KMS-11 (cell line): ENCODE measurements at regions not wholly inside any gene's neighbourhood (a gene's known extent, or its start where the extent isn't known, plus 50 kb on each side); places are given as distances from the start of the nearest gene placed in this dataset.

Experiments
- H2AFZ ChIP-seq: fragments of 200-600 bp; sonication (generic); 2 replicates; pipeline ENCODE4 v1.6.1; 2016; ENCODE audit warnings: antibody characterized with exemption, mixed run types, low read depth
- H3K27ac ChIP-seq: fragments of 200-600 bp; sonication (generic); 2 replicates; pipeline ENCODE4 v1.6.1; 2016; ENCODE audit warnings: mild to moderate bottlenecking, mixed run types
- H3K27me3 ChIP-seq: fragments of 200-600 bp; sonication (generic); 2 replicates; pipeline ENCODE4 v1.6.1; 2017; ENCODE audit warnings: mild to moderate bottlenecking, low read depth, mixed run types, moderate library complexity; ENCODE audit not compliant: insufficient read depth
- H3K36me3 ChIP-seq: fragments of 200-600 bp; sonication (generic); 2 replicates; pipeline ENCODE4 v1.6.1; 2017; ENCODE audit warnings: mild to moderate bottlenecking, mixed run types; ENCODE audit not compliant: insufficient read depth
- H3K4me1 ChIP-seq: fragments of 200-600 bp; sonication (generic); 2 replicates; pipeline ENCODE4 v1.6.1; 2016; ENCODE audit warnings: mild to moderate bottlenecking, low read depth, mixed run types; ENCODE audit not compliant: poor library complexity, severe bottlenecking
- H3K4me2 ChIP-seq: fragments of 200-600 bp; sonication (generic); 2 replicates; pipeline ENCODE4 v1.7.0; 2016; ENCODE audit warnings: mild to moderate bottlenecking, mixed run types
- H3K4me3 ChIP-seq: fragments of 200-600 bp; sonication (generic); IDR thresholded peaks from 2 replicates; pipeline ENCODE4 v1.6.1; 2017; ENCODE audit warnings: low read depth, low read length, mixed read lengths; ENCODE audit not compliant: insufficient read depth
- H3K79me2 ChIP-seq: fragments of 200-600 bp; sonication (generic); 2 replicates; pipeline ENCODE4 v1.6.1; 2016; ENCODE audit warnings: low read depth, mixed run types; ENCODE audit not compliant: insufficient read depth
- H3K9ac ChIP-seq: fragments of 200-600 bp; sonication (generic); 2 replicates; pipeline ENCODE4 v1.6.1; 2016; ENCODE audit warnings: mild to moderate bottlenecking, mixed run types
- H4K20me1 ChIP-seq: fragments of 200-600 bp; sonication (generic); 2 replicates; pipeline ENCODE4 v1.6.1; 2016; ENCODE audit warnings: mild to moderate bottlenecking, mixed run types; ENCODE audit not compliant: insufficient read depth
- TF ChIP-seq, protein P1 (sequence below): fragments of 200-600 bp; sonication (generic); conservative IDR thresholded peaks from 2 replicates; pipeline ENCODE4 v1.6.1; 2017; ENCODE audit warnings: low read depth, mild to moderate bottlenecking, antibody characterized with exemption, low read length, moderate library complexity, mixed read lengths

DNA sequence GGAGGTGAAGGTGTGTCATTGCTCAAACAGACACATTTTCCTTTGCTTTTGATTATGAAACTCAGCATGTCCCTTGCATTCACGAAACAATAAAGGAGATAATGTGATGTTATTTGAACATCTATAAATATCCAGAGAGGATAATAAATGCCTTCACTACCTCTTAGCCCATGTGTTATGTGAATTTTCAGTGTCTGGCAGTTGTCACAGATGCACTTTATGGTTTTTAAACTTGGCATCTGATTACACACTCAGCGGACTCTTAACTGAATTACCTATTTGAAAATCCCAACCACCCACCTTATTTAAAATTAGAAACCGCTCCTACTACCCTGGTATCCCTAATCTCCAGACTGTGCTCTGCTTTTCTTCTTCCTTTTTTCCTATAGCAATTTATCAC, 254.2 kb downstream of the COG6 start:
- Histone ChIP-seq H3K27me3 (no peaks in the 10 kb centered on the region), H3K79me2 (no peaks in the 10 kb centered on the region), H3K9ac (no peak overlapping the region), H3K36me3 (no peaks in the 10 kb centered on the region), H3K27ac (no peak overlapping the region), H3K4me2 (no peak overlapping the region), H3K4me3 (no peak overlapping the region), H4K20me1 (no peaks in the 10 kb centered on the region), H2AFZ (no peak overlapping the region), H3K4me1 (no peaks in the 10 kb centered on the region)
- TF ChIP-seq, protein P1, sequence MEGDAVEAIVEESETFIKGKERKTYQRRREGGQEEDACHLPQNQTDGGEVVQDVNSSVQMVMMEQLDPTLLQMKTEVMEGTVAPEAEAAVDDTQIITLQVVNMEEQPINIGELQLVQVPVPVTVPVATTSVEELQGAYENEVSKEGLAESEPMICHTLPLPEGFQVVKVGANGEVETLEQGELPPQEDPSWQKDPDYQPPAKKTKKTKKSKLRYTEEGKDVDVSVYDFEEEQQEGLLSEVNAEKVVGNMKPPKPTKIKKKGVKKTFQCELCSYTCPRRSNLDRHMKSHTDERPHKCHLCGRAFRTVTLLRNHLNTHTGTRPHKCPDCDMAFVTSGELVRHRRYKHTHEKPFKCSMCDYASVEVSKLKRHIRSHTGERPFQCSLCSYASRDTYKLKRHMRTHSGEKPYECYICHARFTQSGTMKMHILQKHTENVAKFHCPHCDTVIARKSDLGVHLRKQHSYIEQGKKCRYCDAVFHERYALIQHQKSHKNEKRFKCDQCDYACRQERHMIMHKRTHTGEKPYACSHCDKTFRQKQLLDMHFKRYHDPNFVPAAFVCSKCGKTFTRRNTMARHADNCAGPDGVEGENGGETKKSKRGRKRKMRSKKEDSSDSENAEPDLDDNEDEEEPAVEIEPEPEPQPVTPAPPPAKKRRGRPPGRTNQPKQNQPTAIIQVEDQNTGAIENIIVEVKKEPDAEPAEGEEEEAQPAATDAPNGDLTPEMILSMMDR, result no peak

DNA sequence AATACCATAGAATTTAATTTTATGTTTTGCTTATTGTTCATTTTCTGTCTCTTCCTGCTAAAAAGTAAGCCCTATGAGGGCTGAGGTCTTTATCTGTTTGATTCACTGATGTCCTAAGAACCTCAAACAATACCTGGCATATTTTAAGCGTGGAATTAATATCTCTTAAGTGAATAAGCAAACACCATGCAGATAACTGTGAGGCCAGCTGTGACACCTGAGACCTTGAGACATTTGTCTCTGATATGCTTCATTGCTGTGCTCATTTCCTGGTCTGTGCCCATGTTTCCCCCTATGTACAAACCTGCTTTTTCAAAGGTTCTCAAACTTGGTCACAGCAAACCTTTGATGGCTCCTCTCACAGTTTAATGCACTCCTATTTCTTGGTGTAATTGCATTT, 254.6 kb downstream of the COG6 start:
- Histone ChIP-seq H3K4me2 (no peak overlapping the region), H3K36me3 (no peaks in the 10 kb centered on the region), H3K27ac (no peak overlapping the region), H3K4me1 (no peaks in the 10 kb centered on the region), H4K20me1 (no peaks in the 10 kb centered on the region), H3K27me3 (no peaks in the 10 kb centered on the region), H2AFZ (no peak overlapping the region), H3K79me2 (no peaks in the 10 kb centered on the region), H3K4me3 (no peak overlapping the region), H3K9ac (no peak overlapping the region)
- TF ChIP-seq, protein P1, result no peak

DNA sequence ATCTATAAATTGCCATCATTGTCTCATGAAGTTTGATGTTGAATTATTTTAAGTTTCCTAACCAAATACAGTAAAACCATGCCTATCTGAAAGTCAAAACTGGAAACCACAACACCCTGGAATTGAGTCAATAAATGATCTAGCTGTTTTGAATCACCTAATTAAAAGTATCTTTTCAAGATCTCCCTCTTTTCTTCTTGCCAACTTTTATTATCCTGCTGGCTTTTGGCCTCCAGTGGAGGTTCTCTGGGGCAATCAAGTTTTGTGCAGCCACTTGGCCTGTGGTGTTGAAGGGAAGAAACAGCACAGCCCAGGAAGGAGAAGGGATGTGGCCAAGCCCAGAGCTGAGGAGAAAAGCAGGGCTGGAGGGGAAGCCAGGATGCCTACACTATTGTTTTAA, 255.4 kb downstream of the COG6 start:
- H3K36me3 ChIP-seq, result no peaks in the 10 kb centered on the region
- no peaks in the 10 kb centered on the region for H3K79me2 ChIP-seq
- no peaks in the 10 kb centered on the region for H3K4me1 ChIP-seq
- H2AFZ ChIP-seq, result no peak overlapping the region
- H3K27ac ChIP-seq, result no peak overlapping the region
- H3K4me2 ChIP-seq, result no peak overlapping the region
- no peak overlapping the region for H3K9ac ChIP-seq
- no peaks in the 10 kb centered on the region for H3K27me3 ChIP-seq
- TF ChIP-seq, protein P1, result no peak
- H3K4me3 ChIP-seq, result no peak overlapping the region
- H4K20me1 ChIP-seq, result no peaks in the 10 kb centered on the region

DNA sequence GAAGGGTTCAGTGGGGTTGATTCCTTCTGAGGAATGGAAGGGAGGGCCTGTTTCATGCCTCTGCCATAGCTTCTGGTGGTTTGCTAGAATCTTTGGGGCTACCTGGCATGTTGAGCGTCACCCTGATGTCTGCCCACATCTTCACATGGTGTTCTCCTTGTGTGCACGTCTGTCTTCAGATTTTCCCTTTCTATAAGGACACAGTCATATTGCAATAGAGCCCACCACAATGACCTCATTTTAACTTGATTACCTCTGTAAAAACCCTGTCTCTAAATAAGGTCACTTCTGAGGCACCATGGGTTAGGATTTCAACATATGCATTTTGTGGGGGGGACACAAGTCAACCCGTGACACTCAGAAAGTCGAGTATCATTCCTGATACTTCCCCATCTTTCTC, 257.9 kb downstream of the COG6 start:
- H4K20me1 ChIP-seq, result no peaks in the 10 kb centered on the region
- no peak overlapping the region for H3K4me2 ChIP-seq
- TF ChIP-seq, protein P1, result no peak
- no peak overlapping the region for H3K4me3 ChIP-seq
- H3K27ac ChIP-seq, result no peak overlapping the region
- no peak overlapping the region for H3K9ac ChIP-seq
- no peaks in the 10 kb centered on the region for H3K79me2 ChIP-seq
- H3K27me3 ChIP-seq, result no peaks in the 10 kb centered on the region
- H2AFZ ChIP-seq, result no peak overlapping the region
- H3K4me1 ChIP-seq, result no peaks in the 10 kb centered on the region
- no peaks in the 10 kb centered on the region for H3K36me3 ChIP-seq

DNA sequence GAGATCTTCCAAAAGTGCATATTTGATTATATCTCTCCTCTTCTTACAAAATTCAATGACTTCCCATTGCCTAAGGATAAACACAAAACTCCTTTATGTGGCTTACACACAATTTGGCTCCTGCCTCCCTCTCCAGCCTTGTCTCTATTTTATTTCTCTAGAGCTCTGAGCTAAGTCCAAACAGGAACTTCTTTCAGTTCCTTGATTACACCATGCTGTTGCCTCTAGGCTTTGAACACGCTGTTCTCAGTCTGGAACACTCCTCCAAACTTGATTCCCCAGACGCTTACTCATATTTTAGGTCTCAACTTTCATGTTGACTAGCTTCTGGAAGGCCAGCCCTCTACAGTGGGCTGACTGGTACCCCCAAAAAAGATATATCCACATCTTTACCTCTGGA, 258.5 kb downstream of the COG6 start:
- Histone ChIP-seq H4K20me1 (no peaks in the 10 kb centered on the region), H3K79me2 (no peaks in the 10 kb centered on the region), H3K4me3 (no peak overlapping the region), H3K9ac (no peak overlapping the region), H3K4me2 (no peak overlapping the region), H2AFZ (no peak overlapping the region), H3K27ac (no peak overlapping the region), H3K4me1 (no peaks in the 10 kb centered on the region), H3K36me3 (no peaks in the 10 kb centered on the region), H3K27me3 (no peaks in the 10 kb centered on the region)
- TF ChIP-seq, protein P1, result no peak
